VCaP (cell line): ENCODE measurements at regions not wholly inside any gene's neighbourhood (a gene's known extent, or its start where the extent isn't known, plus 50 kb on each side); places are given as distances from the start of the nearest gene placed in this dataset.

Source experiments
- H3K27ac ChIP-seq: fragments of 450-650 bp; 2 replicates; pipeline ENCODE4 v1.5.1; 2017
- TF ChIP-seq, protein P1 (sequence below): fragments of 450-650 bp; conservative IDR thresholded peaks from 2 replicates; pipeline ENCODE4 v1.5.1; 2017; ENCODE audit warnings: mild to moderate bottlenecking, moderate library complexity

DNA sequence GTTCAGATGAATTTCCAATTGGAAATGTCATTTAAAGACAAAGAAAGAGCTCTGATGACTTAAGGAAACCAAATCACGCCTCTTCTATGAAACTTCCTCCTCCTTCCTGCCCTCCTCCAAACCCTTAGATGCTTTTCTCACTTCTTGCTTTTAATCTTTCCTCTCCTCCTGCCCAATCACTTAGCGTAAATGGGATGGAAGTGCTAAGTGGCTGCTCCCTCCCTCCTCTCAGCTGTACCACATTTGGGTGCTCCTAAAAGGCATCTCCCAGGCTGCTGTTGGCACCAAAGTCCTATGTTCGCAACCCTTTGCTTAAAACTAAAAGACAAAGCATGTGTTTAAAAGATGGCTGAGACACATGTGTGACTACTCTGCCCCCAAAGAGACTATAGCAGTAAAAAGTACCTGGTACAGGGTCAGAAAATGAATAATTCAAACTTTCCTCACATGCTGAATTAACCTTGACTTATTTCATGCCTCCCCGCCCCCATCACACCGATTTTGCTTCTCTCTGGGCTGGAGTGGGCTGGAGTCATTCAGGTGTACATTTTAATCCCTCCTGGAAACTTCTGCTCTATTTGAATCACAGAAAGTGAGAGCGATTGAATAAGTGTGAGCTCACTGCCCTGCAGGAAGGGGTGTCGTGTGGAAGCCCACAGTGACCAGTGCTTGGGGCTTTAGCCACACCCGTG is 59.2 kb upstream of the KLF7 start:
- no peak overlapping the region for H3K27ac ChIP-seq
- TF ChIP-seq, protein P1, sequence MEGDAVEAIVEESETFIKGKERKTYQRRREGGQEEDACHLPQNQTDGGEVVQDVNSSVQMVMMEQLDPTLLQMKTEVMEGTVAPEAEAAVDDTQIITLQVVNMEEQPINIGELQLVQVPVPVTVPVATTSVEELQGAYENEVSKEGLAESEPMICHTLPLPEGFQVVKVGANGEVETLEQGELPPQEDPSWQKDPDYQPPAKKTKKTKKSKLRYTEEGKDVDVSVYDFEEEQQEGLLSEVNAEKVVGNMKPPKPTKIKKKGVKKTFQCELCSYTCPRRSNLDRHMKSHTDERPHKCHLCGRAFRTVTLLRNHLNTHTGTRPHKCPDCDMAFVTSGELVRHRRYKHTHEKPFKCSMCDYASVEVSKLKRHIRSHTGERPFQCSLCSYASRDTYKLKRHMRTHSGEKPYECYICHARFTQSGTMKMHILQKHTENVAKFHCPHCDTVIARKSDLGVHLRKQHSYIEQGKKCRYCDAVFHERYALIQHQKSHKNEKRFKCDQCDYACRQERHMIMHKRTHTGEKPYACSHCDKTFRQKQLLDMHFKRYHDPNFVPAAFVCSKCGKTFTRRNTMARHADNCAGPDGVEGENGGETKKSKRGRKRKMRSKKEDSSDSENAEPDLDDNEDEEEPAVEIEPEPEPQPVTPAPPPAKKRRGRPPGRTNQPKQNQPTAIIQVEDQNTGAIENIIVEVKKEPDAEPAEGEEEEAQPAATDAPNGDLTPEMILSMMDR, result no peak

DNA sequence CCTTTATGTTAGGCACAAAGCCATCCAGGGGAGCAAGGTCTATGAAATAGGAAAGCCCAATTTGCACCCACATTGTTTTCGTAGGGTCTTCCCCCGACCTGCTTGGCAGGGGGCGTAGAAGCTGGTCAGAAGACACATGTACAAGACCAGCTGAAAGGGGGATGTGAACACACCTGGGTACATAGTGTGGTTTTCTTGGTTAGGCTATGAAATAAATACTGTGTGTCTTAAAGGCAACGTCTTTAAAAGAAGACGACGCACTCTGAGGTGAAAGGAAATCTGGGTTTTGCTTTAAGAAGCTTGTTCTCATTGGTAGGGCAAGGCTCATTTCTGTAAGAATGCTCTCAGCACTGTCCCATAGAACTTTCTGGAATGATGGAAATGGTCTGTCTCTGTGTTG is 60.0 kb upstream of the KLF7 start:
- H3K27ac ChIP-seq, result no peak overlapping the region
- TF ChIP-seq, protein P1, result no peak

DNA sequence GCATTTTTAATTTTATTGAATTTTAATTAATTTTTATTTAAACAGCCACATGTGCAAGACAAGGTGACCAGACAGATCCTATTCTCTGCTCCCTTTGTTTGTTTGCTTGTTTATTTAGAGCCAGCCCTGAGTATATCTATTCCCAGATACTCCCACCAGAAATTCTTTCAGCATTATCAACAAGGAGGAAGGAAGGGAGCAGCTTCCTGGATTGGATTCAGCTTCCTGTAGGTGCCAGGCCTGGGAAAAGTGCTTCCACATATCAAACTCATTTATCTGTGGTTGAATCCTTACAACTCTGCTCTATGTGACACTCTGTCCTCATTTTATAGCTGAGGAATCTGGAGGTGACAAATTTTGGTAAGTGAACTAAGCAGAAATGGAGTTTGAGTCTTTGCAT is 60.5 kb upstream of the KLF7 start:
- TF ChIP-seq, protein P1, result no peak
- H3K27ac ChIP-seq, result no peak overlapping the region

DNA sequence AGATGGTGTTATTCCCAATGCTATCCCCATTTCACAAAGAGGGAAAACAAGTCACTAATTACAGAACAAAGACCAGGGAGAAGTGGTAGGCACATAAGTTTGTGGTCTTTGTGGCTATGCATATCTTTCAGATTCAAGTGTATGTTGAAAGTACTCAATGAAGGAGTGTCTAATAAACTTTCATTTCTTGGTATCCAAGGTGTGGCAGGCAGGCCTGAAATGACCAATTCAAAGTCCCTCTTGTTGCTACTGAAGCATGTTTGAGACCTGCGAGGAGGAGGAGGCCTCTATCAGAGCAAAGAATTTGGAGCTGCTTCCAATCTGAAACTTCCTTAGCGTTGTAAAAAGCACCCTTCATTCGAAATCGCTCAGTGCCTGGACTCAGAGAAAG is 60.9 kb upstream of the KLF7 start:
- TF ChIP-seq, protein P1, result no peak
- no peak overlapping the region for H3K27ac ChIP-seq

DNA sequence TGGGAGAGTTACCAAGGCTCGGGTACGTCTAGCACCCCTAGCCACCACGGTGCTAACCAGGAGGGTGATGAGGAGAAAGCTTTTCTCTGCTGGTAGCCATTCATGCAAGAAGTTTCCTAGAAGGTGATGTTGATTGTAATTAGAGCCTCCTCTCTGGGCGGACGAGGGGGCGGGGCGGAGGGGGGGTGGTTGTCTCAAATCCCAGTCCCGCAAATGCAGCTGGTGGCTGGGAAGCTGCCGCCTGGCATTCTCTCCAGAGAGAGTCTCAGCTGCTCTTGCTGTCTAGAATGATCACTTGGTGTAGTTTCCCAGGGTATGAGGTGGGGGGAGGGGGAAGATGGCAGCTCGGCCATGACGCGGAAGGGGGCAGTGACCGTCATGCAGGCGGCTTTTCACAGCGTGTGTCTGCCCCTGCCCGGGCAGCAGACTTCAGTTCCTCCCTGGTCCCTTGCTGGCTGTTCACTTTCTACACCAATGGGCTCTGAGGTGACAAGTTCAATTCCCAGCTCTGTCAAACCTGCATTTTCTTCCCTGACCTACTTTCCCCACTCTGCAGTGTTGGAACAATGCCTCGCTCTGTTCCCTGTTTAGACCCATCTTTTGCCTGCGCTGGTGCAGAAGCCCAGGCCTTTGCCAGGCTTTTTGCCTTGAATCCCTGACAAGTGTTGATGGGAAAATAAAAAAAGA is 61.5 kb upstream of the KLF7 start:
- H3K27ac ChIP-seq, result no peak overlapping the region
- TF ChIP-seq, protein P1, result no peak

DNA sequence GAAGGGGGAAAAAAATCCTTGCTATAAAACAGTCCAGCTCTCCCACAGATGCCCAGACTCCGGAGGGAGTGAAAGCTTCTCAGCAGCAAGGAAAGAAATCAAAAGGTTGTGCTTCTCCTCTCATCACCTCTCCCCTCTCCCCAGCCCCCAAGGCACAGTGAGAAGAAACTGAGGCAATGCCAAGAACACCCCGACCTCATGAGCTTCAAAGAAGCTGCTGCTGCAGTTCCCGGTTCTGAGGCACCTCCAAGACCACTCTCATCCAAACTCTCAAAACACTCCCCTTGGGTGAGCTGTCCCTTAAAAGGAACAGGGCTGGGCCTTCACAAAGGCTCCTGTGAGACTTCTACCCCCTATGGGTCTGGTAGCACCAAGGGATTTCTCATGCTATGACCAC is 62.0 kb upstream of the KLF7 start:
- TF ChIP-seq, protein P1, result no peak
- no peak overlapping the region for H3K27ac ChIP-seq

DNA sequence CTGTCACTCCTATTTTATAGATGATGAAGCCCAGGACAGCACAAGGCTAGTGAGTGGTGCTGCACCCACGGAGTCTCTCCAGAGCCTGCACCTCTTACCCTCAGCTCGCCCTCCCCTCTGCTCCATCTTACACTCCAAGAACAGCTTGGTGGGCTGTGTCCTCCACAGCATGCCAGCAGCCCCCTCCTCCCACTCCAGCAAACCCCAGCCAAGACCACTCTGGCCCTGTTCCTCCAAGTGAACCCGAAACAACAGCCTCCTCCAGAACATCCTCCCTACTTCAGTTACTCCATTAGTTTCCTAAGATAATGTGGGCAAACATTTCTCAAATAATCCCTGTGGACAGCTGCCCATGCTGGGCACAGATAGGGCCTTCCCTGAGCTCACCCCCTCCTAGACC is 62.7 kb upstream of the KLF7 start:
- H3K27ac ChIP-seq, result no peak overlapping the region

More for the DNA sequence above, 62.7 kb upstream of the KLF7 start:
- TF ChIP-seq, protein P1, result no peak
